ENCODE measurements at regions not wholly inside any gene's neighbourhood (a gene's known extent, or its start where the extent isn't known, plus 50 kb on each side); places are given as distances from the start of the nearest gene placed in this dataset.

DNA sequence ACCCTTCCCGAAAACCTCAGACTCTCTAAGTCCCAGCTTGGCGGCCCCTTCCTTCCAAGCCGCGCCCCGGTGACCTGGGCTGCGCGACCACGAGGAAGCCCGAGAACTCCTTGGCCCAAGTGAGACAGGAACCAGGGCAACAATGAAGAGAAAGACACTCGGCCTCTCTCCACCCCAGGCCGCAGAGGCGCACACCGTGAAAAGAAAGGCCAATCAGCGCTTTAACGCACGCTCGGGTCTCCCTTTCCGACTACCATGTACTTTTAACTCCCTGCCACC is 166.4 kb upstream of the PPP1R3A start:
- peaks cover 44% of the 10 kb centered on the region for H3K27me3 ChIP-seq (ENCODE audit: insufficient read depth, low read length)
- H2AFZ ChIP-seq (ENCODE audit: low read length): no peak overlapping the region
- H3T11ph ChIP-seq (ENCODE audit: low read length): no peak overlapping the region
- H3K27me3 Mint-ChIP-seq (ENCODE audit: low read depth): peaks cover 97% of the 10 kb centered on the region
- no peaks in the 10 kb centered on the region for H3K79me1 ChIP-seq (ENCODE audit: insufficient read depth, low read depth, low read length, poor library complexity, severe bottlenecking)
- no peaks in the 10 kb centered on the region; a peak in 1 of 7 replicates for H3K36me3 Mint-ChIP-seq (ENCODE audit: insufficient read depth in 1 of 3, low read depth in 3 of 3)
- TF ChIP-seq, protein P1, sequence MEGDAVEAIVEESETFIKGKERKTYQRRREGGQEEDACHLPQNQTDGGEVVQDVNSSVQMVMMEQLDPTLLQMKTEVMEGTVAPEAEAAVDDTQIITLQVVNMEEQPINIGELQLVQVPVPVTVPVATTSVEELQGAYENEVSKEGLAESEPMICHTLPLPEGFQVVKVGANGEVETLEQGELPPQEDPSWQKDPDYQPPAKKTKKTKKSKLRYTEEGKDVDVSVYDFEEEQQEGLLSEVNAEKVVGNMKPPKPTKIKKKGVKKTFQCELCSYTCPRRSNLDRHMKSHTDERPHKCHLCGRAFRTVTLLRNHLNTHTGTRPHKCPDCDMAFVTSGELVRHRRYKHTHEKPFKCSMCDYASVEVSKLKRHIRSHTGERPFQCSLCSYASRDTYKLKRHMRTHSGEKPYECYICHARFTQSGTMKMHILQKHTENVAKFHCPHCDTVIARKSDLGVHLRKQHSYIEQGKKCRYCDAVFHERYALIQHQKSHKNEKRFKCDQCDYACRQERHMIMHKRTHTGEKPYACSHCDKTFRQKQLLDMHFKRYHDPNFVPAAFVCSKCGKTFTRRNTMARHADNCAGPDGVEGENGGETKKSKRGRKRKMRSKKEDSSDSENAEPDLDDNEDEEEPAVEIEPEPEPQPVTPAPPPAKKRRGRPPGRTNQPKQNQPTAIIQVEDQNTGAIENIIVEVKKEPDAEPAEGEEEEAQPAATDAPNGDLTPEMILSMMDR (conservative IDR thresholded peaks at IDR 0.05): no peak
- H3K23me2 ChIP-seq (ENCODE audit: insufficient read length, low read depth, low read length, poor library complexity, severe bottlenecking): peaks cover 45% of the 10 kb centered on the region
- H4K20me1 ChIP-seq (ENCODE audit: control insufficient read depth, insufficient read depth, insufficient read length): no peaks in the 10 kb centered on the region
- H3K27ac Mint-ChIP-seq: peak overlapping the region in 2 of 3 experiments; percentile 24 to 98; a peak in 4 of 7 replicates
- no peak overlapping the region for H3K27ac ChIP-seq (ENCODE audit: insufficient read length, low read depth, low read length)
- no peaks in the 10 kb centered on the region for H3K9me3 ChIP-seq (ENCODE audit: control insufficient read depth, low read depth, low read length)
- no peak overlapping the region for H4K91ac ChIP-seq (ENCODE audit: insufficient read length, low read depth, low read length)
- H3K4me2 ChIP-seq (ENCODE audit: insufficient read depth, insufficient read length, low read length): peak overlapping the region; percentile 82
- H2BK20ac ChIP-seq (ENCODE audit: low read depth, low read length, poor library complexity, severe bottlenecking): no peak overlapping the region
- no CpG with 5 or more reads among the region's 18 CpGs for WGBS (ENCODE audit: extremely low coverage, insufficient read length, low lambda C conversion rate)
- H2AK5ac ChIP-seq (ENCODE audit: insufficient read length, low read length): no peak overlapping the region
- H4K5ac ChIP-seq (ENCODE audit: insufficient read length, low read depth, low read length): no peak overlapping the region
- peaks cover 3% of the 10 kb centered on the region; the same call in 1 of the 2 replicates for H3K4me1 ChIP-seq (ENCODE audit: insufficient read depth, low read length)
- H3K9ac ChIP-seq (ENCODE audit: extremely low read depth, insufficient read length, low read length): peak overlapping the region; percentile 13
- H3K4me1 Mint-ChIP-seq: peaks cover 39% of the 10 kb centered on the region in 2 experiments
- no peak overlapping the region for H2BK120ac ChIP-seq (ENCODE audit: low read depth, low read length, poor library complexity, severe bottlenecking)
- H3K4ac ChIP-seq (ENCODE audit: low read depth, low read length): no peak overlapping the region
- peak overlapping the region; percentile 79 to 95 for H3K4me3 Mint-ChIP-seq
- no peak overlapping the region for H4K8ac ChIP-seq (replicated peaks; ENCODE audit: insufficient read length, low read depth, low read length)
- H3K9me3 Mint-ChIP-seq: peaks cover 0 to 3% of the 10 kb centered on the region in 2 experiments; a peak in 2 of 5 replicates
- no peak overlapping the region for H2BK5ac ChIP-seq (ENCODE audit: insufficient read length, low read length)
- no peak for DNase-seq
- H2BK15ac ChIP-seq (ENCODE audit: low read depth, low read length): no peak overlapping the region
- H3K18ac ChIP-seq (ENCODE audit: insufficient read length, low read depth, low read length): peak overlapping the region; percentile 3
- H3K56ac ChIP-seq (ENCODE audit: insufficient read length, low read depth, low read length): no peak overlapping the region
- no peak overlapping the region for H2BK12ac ChIP-seq (ENCODE audit: insufficient read length, low read depth, low read length)
- H3K14ac ChIP-seq (ENCODE audit: insufficient read depth, low read length): no peak overlapping the region
- no peak overlapping the region for H3K23ac ChIP-seq (ENCODE audit: insufficient read length, low read depth, low read length)
- no peaks in the 10 kb centered on the region for H3K79me2 ChIP-seq (ENCODE audit: insufficient read depth, low read length)
